ENCODE measurements at regions not wholly inside any gene's neighbourhood (a gene's known extent, or its start where the extent isn't known, plus 50 kb on each side); places are given as distances from the start of the nearest gene placed in this dataset.

- no peak for TF ChIP-seq CTCF (IDR thresholded peaks at IDR 0.05 in 2 of 3, conservative IDR thresholded peaks at IDR 0.05 in 1 of 3; ENCODE audit: borderline replicate concordance in 1 of 3, insufficient read depth in 1 of 3, low read depth in 2 of 3, low read length in 2 of 3)
- no peak for TF ChIP-seq POLR2AphosphoS5 (IDR thresholded peaks at IDR 0.05; ENCODE audit: low read depth, low read length)
These were observed 192.8 kb upstream of the PRSS58 start for GRCh38 chr7:142450695-142451094.

Measured in HCT116 (cell line).